ENCODE measurements at regions not wholly inside any gene's neighbourhood (a gene's known extent, or its start where the extent isn't known, plus 50 kb on each side); places are given as distances from the start of the nearest gene placed in this dataset.

DNA sequence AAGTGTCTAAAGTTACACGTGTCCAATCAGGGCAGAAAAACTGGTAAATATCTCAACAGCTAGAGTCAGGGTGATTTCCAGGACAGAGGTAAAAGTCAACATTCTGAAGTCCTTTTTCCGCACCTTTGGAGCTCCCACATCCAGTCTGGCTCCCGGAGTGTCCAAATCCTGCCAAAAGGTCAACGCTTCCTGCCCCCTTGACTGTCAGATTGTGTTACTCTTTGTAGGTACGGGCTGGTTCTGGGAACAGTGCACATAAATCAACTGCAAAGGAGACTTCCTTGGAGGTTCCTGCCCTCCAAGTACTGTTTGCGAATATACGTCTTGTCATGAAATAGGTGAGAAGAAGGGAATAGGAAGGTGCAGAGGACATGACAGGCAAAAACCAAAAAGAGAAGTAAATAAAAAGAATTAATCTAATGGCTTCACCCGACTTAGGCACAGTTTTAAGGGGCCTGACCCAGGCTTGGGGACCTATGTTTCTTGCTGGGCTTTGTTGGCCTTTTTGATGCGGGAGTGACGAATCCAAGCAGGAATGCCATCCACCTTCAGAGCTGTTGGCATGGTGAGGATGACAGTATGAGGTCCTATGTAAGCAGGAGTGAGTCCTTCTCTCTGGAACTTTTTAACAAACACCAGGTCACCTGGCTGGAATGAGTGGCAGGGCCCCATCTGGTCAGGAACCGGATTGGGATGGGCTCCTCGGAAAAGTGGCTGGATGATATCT is 155.4 kb downstream of the TRIM27 start:
- DNase-seq (no peak), ATAC-seq (ENCODE audit: low FRiP score) (no peak)
- Histone ChIP-seq H3K4me3 (ENCODE audit: low read length in 2 of 2) (no peak overlapping the region), H3K27ac (ENCODE audit: low read depth in 1 of 2, low read length in 2 of 2) (no peak overlapping the region), H3K27me3 (ENCODE audit: control insufficient read depth in 1 of 2, insufficient read depth in 2 of 2, low read length in 1 of 2) (peaks cover 4 to 5% of the 10 kb centered on the region in 2 donors), H3K4me1 (ENCODE audit: control insufficient read depth in 1 of 2, insufficient read depth in 2 of 2, low read length in 2 of 2) (no peaks in the 10 kb centered on the region), H3K9me3 (ENCODE audit: control insufficient read depth, low read length) (peaks cover 3% of the 10 kb centered on the region), H3K36me3 (ENCODE audit: control insufficient read depth in 1 of 2, insufficient read depth in 2 of 2, low read length in 1 of 2) (no peaks in the 10 kb centered on the region)
- intact Hi-C loops (cut with DNase I), result no loop called here
- 20 to 27% methylated on average over 12 of the region's 12 CpGs for WGBS, 2 donors

DNA sequence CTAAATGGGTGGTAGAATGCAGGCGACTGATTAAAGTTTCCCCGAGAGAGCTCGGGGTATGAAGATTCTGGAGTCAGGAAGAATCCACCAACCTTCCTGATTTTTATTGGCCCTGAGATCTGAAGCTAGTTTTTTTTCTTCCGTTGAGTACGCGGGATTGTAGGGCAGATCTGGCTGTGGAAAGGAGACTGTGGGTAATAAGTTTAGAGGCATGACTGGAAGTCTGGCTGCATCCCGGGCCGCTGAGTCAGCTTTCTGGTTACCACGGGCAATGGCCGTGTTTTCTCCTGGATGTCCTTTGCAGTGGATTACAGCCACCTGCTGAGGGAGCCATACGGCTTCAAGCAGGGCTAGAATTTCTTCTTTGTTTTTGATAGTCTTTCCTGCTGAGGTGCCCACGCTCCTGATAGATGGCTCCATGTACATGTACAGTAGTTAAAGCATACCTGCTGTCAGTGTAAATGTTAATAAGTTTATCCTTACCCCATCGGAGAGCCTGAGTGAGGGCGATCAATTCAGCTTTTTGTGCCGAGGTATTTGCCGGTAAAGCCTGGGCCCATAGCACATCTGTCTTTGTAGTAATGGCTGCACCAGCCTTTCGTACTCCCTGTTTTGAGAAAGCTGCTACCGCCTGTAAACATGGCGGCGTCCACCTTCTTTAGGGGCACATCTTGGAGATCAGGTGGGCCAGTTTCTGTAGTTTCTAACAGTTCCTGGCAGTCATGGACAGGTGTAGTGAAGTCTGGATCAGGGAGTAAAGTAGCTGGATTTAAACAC is 154.0 kb downstream of the TRIM27 start:
- H3K27ac ChIP-seq (ENCODE audit: low read depth in 1 of 2, low read length in 2 of 2), result no peak overlapping the region
- intact Hi-C loops (cut with DNase I), result no loop called here
- peaks cover 4 to 5% of the 10 kb centered on the region in 2 donors for H3K27me3 ChIP-seq (ENCODE audit: control insufficient read depth in 1 of 2, insufficient read depth in 2 of 2, low read length in 1 of 2)
- 9 to 10% methylated on average over 20 of the region's 20 CpGs for WGBS, 2 donors
- H3K4me3 ChIP-seq (ENCODE audit: low read length in 2 of 2), result no peak overlapping the region
- no peaks in the 10 kb centered on the region for H3K4me1 ChIP-seq (ENCODE audit: control insufficient read depth in 1 of 2, insufficient read depth in 2 of 2, low read length in 2 of 2)
- no peak for ATAC-seq (ENCODE audit: low FRiP score)
- DNase-seq, result no peak
- peaks cover 5% of the 10 kb centered on the region for H3K9me3 ChIP-seq (ENCODE audit: control insufficient read depth, low read length)
- H3K36me3 ChIP-seq (ENCODE audit: control insufficient read depth in 1 of 2, insufficient read depth in 2 of 2, low read length in 1 of 2), result no peaks in the 10 kb centered on the region

DNA sequence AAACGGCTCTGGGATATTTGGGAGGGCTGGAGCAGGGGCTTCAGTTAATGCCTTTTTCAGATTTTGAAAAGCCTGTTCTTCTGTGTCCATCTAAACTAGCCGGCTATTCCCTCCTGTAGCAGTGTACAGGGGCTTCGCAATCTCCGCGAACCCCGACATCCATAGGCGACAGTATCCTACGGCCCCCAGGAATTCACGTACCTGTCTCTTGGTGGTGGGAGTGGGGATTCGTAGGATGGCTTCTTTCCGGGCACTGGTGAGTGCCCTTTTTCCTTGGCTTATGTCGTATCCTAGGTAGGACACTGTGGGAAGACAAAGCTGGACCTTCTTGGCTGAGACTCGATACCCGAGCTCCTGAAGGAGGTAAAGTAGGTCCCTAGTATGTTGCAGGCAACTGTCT is 153.1 kb downstream of the TRIM27 start:
- ATAC-seq (ENCODE audit: low FRiP score) (no peak), DNase-seq (no peak)
- Histone ChIP-seq H3K36me3 (ENCODE audit: control insufficient read depth in 1 of 2, insufficient read depth in 2 of 2, low read length in 1 of 2) (no peaks in the 10 kb centered on the region), H3K9me3 (ENCODE audit: control insufficient read depth, low read length) (peaks cover 5% of the 10 kb centered on the region), H3K4me1 (ENCODE audit: control insufficient read depth in 1 of 2, insufficient read depth in 2 of 2, low read length in 2 of 2) (no peaks in the 10 kb centered on the region), H3K27me3 (ENCODE audit: control insufficient read depth in 1 of 2, insufficient read depth in 2 of 2, low read length in 1 of 2) (peaks cover 4 to 5% of the 10 kb centered on the region in 2 donors), H3K4me3 (ENCODE audit: low read length in 2 of 2) (no peak overlapping the region), H3K27ac (ENCODE audit: low read depth in 1 of 2, low read length in 2 of 2) (no peak overlapping the region)
- 26 to 27% methylated on average over 14 of the region's 14 CpGs for WGBS, 2 donors
- intact Hi-C loops (cut with DNase I), result no loop called here

DNA sequence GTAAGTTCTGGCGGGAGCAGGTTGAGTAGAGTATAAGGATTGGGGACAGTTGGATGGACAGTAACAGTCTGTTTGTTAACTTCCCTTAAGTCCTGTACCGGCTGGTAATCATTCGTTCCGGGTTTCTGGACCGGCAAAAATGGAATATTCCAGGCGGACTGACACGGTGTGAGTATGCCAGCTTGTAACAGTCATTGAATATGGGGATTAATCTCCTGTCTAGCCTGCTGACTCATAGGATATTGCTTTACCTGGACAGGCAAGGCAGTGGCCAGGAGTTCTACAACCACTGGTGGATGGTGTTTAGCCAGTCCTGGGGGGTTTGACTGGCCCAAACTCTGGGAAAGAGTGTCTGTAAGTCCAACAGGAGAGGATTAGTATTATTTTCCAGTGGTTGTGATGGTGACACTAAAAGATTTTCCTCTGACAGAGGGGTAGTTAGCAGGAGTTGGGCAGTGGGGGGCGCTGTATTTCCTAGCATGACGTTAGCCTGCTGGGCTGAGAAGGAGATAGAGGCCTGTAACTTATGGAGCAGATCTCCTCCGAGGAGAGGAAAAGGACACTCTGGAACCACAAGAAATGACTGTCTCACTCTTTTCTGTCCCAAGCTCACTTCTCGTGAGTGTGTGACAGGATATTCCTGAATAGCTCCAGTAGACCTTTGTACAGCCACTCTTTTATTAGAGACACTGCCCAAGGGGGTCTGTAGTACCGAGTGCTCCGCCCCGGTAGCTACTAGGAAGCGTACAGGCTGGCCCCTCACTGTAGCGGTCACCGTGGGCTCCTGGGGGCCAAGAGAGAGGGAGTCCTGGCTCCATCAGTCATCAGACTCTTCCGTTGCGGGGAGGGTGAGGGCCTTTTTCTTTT is 152.2 kb downstream of the TRIM27 start:
- peaks cover 4 to 6% of the 10 kb centered on the region in 2 donors for H3K27me3 ChIP-seq (ENCODE audit: control insufficient read depth in 1 of 2, insufficient read depth in 2 of 2, low read length in 1 of 2)
- H3K36me3 ChIP-seq (ENCODE audit: control insufficient read depth in 1 of 2, insufficient read depth in 2 of 2, low read length in 1 of 2), result no peaks in the 10 kb centered on the region
- WGBS, 2 donors, result 11% methylated on average over 19 of the region's 19 CpGs
- DNase-seq (no peak), ATAC-seq (ENCODE audit: low FRiP score) (no peak)
- H3K27ac ChIP-seq (ENCODE audit: low read depth in 1 of 2, low read length in 2 of 2), result no peak overlapping the region
- H3K9me3 ChIP-seq (ENCODE audit: control insufficient read depth, low read length), result peaks cover 3% of the 10 kb centered on the region
- no peaks in the 10 kb centered on the region for H3K4me1 ChIP-seq (ENCODE audit: control insufficient read depth in 1 of 2, insufficient read depth in 2 of 2, low read length in 2 of 2)
- no peak overlapping the region for H3K4me3 ChIP-seq (ENCODE audit: low read length in 2 of 2)
- intact Hi-C loops (cut with DNase I), result no loop called here

DNA sequence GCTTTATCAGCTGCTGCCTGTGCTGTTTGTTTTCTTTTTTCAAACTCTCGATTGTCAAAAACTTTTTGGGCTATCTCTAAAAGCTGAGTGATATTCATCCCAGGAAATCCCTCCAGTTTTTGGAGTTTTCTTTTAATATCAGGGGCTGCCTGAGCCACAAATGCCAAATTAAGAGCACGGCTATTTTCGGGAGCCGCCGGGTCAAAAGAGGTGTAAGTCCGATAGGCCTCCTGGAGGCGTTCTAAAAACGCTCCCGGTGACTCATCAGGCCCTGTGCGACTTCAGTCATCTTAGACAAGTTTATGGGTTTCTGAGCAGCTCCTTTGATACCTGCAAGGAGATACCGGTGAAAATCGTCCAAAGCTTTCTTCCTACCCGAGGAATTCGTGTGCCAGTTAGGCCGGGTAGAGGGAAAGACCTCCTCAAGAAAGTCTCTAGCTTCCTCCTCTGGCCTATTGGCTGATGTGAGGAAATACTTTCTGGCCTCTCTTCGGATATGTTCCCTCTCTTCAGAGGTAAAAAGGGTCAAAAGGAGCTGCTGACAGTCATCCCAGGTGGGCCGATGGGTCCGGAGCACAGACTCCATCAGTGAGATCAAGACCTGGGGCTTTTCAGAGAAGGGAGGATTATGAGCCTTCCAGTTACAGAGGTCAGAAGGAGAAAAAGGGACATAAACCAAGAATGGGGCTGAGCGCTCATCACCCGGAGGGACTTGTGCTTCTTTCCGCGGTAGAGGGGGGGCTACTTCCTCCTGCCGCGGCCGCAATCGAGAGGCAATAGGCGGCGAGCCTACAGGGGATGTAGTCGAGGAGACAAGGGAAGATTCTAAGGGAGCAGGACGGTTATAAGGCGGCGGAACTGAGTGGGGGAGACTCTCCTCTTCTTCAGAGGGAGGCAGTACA is 151.1 kb downstream of the TRIM27 start:
- peaks cover 4 to 6% of the 10 kb centered on the region in 2 donors for H3K27me3 ChIP-seq (ENCODE audit: control insufficient read depth in 1 of 2, insufficient read depth in 2 of 2, low read length in 1 of 2)
- DNase-seq, result no peak
- H3K4me3 ChIP-seq (ENCODE audit: low read length in 2 of 2), result no peak overlapping the region
- H3K36me3 ChIP-seq (ENCODE audit: control insufficient read depth in 1 of 2, insufficient read depth in 2 of 2, low read length in 1 of 2), result no peaks in the 10 kb centered on the region
- no peak for ATAC-seq (ENCODE audit: low FRiP score)
- H3K9me3 ChIP-seq (ENCODE audit: control insufficient read depth, low read length), result peaks cover 3% of the 10 kb centered on the region
- no peaks in the 10 kb centered on the region for H3K4me1 ChIP-seq (ENCODE audit: control insufficient read depth in 1 of 2, insufficient read depth in 2 of 2, low read length in 2 of 2)
- WGBS, 2 donors, result 12 to 13% methylated on average over 32 of the region's 32 CpGs
- intact Hi-C loops (cut with DNase I), result no loop called here
- H3K27ac ChIP-seq (ENCODE audit: low read depth in 1 of 2, low read length in 2 of 2), result no peak overlapping the region

DNA sequence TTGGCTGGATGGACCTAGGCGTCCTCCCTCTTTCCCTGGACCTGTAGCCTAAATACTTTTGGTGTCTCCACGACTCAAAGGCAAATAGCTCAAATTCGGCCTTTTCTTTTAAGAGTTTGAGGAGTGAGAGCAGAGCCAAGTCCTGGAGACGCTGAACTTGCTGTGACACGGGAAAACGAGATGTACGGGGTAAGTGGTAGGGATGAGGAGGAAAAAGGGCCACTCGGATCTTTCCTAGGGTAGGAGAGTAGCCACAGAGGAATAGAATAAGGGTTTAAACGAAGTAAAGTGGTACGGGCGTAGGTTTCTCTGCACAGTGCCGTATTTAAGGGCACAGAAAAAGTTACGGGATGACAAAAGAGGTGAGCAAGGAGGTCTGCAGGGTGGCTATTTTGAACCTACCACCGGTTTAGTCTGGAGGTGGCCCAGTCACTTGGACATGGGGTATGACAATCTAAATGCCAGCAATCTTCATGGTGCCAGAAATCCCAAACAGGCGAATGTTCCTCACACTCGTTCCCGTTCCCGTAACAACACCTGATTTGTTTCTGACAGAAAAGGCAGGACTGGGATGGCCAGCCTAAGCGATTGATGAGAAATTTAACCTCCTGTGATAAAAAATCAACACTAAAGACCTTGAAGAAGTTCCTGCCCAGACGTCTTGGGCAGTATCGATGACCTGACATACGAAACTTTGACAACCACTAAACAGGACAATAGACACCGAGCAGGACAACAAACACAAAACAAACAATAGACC is 149.3 kb downstream of the TRIM27 start:
- H3K4me1 ChIP-seq (ENCODE audit: control insufficient read depth in 1 of 2, insufficient read depth in 2 of 2, low read length in 2 of 2), result no peaks in the 10 kb centered on the region
- H3K36me3 ChIP-seq (ENCODE audit: control insufficient read depth in 1 of 2, insufficient read depth in 2 of 2, low read length in 1 of 2), result no peaks in the 10 kb centered on the region
- ATAC-seq (ENCODE audit: low FRiP score), result no peak
- intact Hi-C loops (cut with DNase I), result no loop called here
- H3K4me3 ChIP-seq (ENCODE audit: low read length in 2 of 2), result no peak overlapping the region
- no peak overlapping the region for H3K27ac ChIP-seq (ENCODE audit: low read depth in 1 of 2, low read length in 2 of 2)
- peaks cover 1% of the 10 kb centered on the region for H3K9me3 ChIP-seq (ENCODE audit: control insufficient read depth, low read length)
- DNase-seq, result no peak
- H3K27me3 ChIP-seq (ENCODE audit: control insufficient read depth in 1 of 2, insufficient read depth in 2 of 2, low read length in 1 of 2), result peaks cover 3 to 4% of the 10 kb centered on the region in 2 donors
- WGBS, 2 donors, result 6 to 9% methylated on average over 23 of the region's 23 CpGs

DNA sequence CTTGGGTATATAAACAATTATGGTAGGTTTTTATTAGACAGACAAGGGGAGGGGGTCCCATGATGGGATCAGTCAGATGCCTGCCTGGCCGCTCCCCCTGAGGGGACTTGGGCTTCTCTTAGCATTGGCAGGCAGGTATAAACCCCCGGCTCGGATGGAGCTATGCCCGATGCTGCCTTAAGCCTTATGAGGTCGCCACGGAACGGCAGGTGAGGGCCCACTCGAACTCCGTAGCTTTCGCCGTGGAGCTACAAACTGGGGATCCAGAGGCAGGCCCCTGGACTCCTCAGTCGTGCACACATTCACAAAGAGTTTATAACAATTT is 148.8 kb downstream of the TRIM27 start:
- ATAC-seq (ENCODE audit: low FRiP score) (no peak), DNase-seq (no peak)
- intact Hi-C loops (cut with DNase I), result no loop called here
- H3K4me3 ChIP-seq (ENCODE audit: low read length in 2 of 2), result no peak overlapping the region
- H3K27ac ChIP-seq (ENCODE audit: low read depth in 1 of 2, low read length in 2 of 2), result no peak overlapping the region
- H3K4me1 ChIP-seq (ENCODE audit: control insufficient read depth in 1 of 2, insufficient read depth in 2 of 2, low read length in 2 of 2), result no peaks in the 10 kb centered on the region
- peaks cover 1% of the 10 kb centered on the region for H3K9me3 ChIP-seq (ENCODE audit: control insufficient read depth, low read length)
- no peaks in the 10 kb centered on the region for H3K36me3 ChIP-seq (ENCODE audit: control insufficient read depth in 1 of 2, insufficient read depth in 2 of 2, low read length in 1 of 2)
- peaks cover 3 to 4% of the 10 kb centered on the region in 2 donors for H3K27me3 ChIP-seq (ENCODE audit: control insufficient read depth in 1 of 2, insufficient read depth in 2 of 2, low read length in 1 of 2)
- 5 to 6% methylated on average over 12 of the region's 12 CpGs for WGBS, 2 donors
